Inferior parietal cortex (tissue), 1 donor: ENCODE measurements at regions not wholly inside any gene's neighbourhood (a gene's known extent, or its start where the extent isn't known, plus 50 kb on each side); places are given as distances from the start of the nearest gene placed in this dataset.
"Not testable (repeated sequence)": the region's sequence is repeated elsewhere in the genome, so short reads cannot be mapped to it uniquely, and the experiment has no call there.

Source experiments
- DNase-seq: peaks from one replicate; pipeline ENCODE4 v3.0.0-alpha.2; 2016; ENCODE audit errors: extremely low spot score

GRCh38 chr9:80489329-80489728 lies 917.6 kb downstream of the TLE4 start:
- no peak for DNase-seq

GRCh38 chr9:80485420-80486250 lies 913.9 kb downstream of the TLE4 start:
- DNase-seq, result no peak

- DNase-seq, result not testable (repeated sequence)
These were observed 910.5 kb downstream of the TLE4 start for GRCh38 chr9:80482251-80482650.

GRCh38 chr9:80467632-80468031 lies 895.9 kb downstream of the TLE4 start:
- no peak for DNase-seq

- no peak for DNase-seq
These were observed 893.8 kb downstream of the TLE4 start for GRCh38 chr9:80465556-80465955.

GRCh38 chr9:80449513-80449912 lies 877.7 kb downstream of the TLE4 start:
- no peak for DNase-seq

- DNase-seq, result no peak
These were observed 877.2 kb downstream of the TLE4 start for GRCh38 chr9:80448996-80449395.

- no peak for DNase-seq
These were observed 876.1 kb downstream of the TLE4 start for GRCh38 chr9:80447876-80448275.

GRCh38 chr9:80440724-80441123 lies 869.0 kb downstream of the TLE4 start:
- no peak for DNase-seq

GRCh38 chr9:80437825-80438224 lies 866.1 kb downstream of the TLE4 start:
- no peak for DNase-seq

- DNase-seq, result peak; percentile 8
These were observed 865.4 kb downstream of the TLE4 start for GRCh38 chr9:80437091-80437640.

GRCh38 chr9:80435591-80435990 lies 863.8 kb downstream of the TLE4 start:
- no peak for DNase-seq

- no peak for DNase-seq
These were observed 855.2 kb downstream of the TLE4 start for GRCh38 chr9:80426992-80427391.

- no peak for DNase-seq
These were observed 845.5 kb downstream of the TLE4 start for GRCh38 chr9:80417211-80417773.

GRCh38 chr9:80410106-80410505 lies 838.3 kb downstream of the TLE4 start:
- peak; percentile 20 for DNase-seq

GRCh38 chr9:80407220-80407619 lies 835.5 kb downstream of the TLE4 start:
- DNase-seq, result no peak

GRCh38 chr9:80401243-80401642 lies 829.5 kb downstream of the TLE4 start:
- DNase-seq, result no peak

GRCh38 chr9:80400624-80401230 lies 829.0 kb downstream of the TLE4 start:
- no peak for DNase-seq

GRCh38 chr9:80399606-80400005 lies 827.8 kb downstream of the TLE4 start:
- DNase-seq, result no peak

- DNase-seq, result no peak
These were observed 816.1 kb downstream of the TLE4 start for GRCh38 chr9:80387828-80388227.

- DNase-seq, result no peak
These were observed 813.5 kb downstream of the TLE4 start for GRCh38 chr9:80385246-80385645.

- no peak for DNase-seq
These were observed 811.6 kb downstream of the TLE4 start for GRCh38 chr9:80383331-80383730.
